GM19395 (cell line): ENCODE measurements at regions not wholly inside any gene's neighbourhood (a gene's known extent, or its start where the extent isn't known, plus 50 kb on each side); places are given as distances from the start of the nearest gene placed in this dataset.

Experiments
- ATAC-seq: cut with Tn5 transposase; IDR thresholded peaks from one replicate; pipeline ENCODE4 v1.9.1; 2021; ENCODE audit warnings: mild to moderate bottlenecking, moderate library complexity; ENCODE audit not compliant: unreplicated experiment

DNA sequence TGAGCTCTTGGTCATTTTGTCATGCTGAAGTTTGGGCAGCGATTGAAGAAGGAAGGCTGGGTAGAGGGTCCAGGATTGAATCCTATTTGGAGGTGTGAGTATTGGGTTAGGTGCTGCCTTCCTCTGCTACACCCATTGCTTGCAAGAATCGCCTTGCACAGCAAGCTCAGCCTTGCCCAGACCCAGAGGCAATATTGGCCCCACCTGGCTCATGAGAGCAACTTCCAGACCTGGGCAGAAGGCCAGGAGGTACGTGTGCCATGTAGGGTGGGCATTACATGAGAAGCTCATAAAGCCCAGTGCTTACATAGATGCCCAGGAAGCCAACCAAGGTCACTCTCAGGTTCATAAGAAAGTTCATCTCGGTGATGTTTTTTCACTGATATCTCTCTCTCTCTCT lies 718.0 kb downstream of the EFNB2 start:
- no peak for ATAC-seq

DNA sequence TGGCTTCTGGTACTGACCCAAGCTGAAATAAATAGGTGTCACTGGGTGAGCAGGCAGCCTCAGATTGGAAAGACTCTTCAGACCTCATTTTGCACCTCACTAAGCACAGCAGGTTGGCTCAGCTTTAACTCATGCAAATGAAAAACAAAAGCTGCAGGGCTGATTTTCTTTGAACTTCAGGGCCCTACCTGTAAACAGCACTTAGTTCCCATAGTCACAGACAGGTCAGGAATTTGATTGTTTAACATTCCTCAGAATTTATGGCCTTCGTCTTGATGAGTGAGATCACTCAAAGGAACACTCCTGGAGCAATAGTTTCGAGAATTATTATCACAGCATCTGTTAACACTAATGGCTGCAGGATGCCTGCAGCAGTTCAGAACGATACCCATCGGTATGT lies 718.5 kb downstream of the EFNB2 start:
- no peak for ATAC-seq

DNA sequence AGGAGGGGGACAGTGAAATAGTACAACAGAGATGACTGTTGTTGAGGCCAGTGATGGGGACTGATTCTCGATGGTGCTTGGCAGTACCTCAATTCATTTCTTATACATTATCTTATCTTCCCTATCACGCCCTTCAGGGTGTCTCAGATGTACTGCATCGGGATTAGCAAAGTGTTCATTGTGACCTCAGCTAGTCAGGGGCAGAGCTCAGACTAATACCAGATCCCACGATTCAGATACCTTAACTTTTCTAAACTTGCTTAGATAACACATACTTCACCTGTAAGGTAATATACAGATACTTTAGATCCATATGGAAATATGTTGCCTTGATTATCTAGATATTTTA lies 720.6 kb downstream of the EFNB2 start:
- ATAC-seq: no peak

DNA sequence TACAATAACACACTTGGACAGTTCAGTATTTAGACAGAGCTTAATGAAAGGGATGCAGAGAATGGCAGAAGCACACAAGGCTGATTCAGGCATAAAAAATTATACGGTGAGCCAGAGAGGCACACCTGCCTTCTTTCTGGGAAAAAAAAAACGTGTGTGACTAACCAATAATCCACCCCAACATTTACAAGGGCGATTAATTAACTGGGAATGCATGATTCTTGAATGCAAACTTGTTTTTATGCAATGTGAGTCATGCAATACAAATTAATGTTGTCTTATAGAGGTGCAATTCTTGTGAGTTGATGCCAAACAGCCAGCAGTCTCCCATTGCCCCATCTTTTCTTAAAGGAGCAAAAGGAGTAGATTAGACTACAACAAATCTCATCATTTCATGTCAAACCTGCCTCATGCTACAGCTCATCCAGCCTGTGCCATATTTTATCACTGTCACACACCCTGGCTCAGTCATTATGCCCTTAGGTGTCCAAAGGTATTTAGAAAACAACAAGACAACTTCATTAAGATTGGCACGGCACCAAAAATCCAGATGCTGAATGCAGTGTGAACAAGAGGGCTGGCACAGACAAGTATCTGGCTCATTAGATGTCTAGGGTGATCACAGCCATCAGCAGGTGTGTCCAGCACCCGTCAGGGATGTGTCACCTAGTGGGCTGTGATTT lies 721.1 kb downstream of the EFNB2 start:
- ATAC-seq: no peak

DNA sequence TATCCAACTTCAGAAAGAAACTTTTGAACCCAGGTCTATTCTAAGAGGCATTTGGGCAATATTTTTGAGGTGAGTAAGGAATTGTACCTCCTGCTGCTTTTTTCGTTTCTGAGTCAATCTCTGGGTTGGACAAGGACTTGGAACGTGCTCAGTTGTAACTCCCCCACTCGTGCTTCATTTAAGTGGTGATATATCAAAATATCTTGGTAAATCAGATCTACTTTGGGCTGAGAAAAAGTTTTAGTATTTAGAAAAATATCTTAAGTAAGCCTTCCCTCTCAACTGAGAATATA lies 728.9 kb downstream of the EFNB2 start:
- no peak for ATAC-seq

DNA sequence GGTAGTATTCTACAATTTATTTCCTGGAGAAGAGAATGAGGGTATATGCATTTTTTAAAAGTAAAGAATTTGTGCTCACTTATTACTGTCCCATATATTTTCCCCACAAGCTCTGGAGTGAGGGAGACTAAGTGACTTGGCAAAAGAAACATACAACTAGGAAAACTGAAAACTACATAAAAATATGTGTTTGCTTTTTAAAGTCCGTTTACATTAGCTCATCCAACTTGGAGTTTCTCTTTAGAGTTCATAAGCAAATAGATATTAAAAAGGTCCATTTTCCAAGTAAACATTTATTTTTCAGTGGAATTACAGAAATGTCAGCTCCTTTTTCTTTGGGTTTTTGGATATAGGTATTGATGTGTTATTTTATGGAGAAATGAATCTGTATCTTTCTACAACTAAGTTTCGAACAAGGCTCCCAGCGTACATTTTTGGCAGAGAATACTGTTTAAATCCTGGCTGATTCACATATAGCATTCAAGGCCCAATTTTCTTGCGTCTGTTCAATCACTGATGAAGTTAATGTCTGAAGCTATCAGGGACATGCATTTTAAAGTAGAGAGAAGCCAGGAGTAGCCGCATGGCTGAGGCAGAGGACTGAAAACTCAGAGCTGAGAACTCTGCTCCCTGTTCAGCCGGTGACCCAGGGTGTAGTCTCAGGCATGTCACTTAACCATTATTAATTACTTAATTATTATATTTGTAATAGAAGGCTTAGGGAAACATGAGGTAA lies 729.4 kb downstream of the EFNB2 start:
- no peak for ATAC-seq

DNA sequence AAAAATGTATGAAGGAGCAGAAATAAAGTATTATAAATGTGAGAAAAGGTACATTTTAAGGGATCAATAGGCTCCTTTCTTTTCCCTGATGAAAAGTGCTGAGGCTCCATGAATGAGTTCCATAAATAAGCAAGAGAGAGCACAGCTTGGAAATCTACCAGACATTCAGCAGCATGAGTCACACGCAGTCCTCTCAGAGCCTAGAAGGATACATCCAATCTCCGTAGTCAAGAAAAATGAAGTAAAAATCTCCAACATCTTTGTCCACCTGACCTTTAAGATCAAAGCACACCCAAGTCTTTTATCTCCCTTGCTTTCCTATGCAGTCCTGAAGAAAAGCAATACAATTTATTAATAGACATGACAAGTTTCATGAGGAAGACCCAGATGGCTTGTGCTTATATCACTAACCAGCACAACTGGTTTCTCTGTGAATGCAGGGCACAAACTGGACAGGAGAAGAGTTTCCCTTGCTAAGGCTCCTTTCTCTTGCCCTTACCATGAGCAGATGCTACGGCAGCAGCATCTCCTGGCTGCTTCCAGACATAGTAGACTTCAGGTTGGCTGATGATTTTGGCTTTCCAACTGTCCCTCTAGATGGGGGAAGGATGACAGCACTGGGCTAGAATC lies 730.8 kb downstream of the EFNB2 start:
- ATAC-seq: no peak

DNA sequence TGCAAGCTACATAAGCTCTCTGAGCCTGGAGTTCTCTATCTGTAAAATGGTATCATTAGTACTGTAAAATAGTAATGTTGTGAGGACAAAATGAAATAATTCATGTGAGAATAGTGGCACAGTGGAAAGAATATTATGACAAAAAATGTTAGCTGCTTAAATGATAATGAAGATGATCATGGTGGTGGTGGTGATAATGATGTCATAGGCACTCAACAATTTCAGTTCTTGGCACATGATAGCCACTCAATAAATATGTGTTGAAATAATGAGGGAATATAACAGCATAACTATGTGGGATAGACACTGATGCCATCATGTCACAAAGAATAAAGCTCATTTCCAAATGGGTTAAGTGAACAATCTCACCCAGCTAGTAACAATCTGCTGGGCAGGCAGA lies 736.3 kb downstream of the EFNB2 start:
- ATAC-seq: no peak

DNA sequence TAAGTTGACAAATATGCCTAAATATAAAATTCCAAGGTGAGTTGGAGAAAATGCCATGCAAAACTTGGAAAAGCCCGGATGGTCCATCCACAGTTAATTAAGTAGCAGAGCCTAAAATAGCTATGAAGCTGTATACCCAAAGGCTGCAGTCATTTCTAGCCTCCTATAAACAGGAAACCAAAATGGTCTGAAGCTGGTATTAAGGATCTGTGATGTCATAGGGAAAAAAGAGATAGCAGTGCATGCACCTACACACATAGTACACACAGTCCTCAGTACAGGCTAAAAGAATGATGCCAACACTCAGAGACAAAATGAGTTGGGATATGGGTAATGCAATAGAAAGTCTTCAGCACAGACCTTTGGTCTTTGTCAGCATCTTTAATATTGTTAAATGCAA lies 736.9 kb downstream of the EFNB2 start:
- ATAC-seq: no peak

DNA sequence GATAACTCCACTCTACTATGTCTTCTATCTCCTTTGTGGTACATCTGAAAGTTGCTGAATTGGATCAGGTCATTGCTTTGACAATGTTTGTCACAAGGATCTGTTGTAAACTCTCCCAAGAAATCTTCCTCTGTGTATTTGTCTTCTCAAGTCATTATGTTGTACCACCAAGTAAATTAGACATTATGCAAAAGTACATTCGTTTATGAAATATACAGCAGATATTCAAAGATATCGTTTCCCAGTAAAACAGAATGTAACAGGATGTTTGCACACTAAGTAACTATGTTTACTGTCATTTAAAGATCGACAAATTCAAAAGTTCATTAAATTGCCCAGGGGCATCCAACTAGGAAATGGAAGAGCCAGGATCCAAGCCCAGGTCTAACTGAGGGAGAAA lies 739.4 kb downstream of the EFNB2 start:
- ATAC-seq: no peak

DNA sequence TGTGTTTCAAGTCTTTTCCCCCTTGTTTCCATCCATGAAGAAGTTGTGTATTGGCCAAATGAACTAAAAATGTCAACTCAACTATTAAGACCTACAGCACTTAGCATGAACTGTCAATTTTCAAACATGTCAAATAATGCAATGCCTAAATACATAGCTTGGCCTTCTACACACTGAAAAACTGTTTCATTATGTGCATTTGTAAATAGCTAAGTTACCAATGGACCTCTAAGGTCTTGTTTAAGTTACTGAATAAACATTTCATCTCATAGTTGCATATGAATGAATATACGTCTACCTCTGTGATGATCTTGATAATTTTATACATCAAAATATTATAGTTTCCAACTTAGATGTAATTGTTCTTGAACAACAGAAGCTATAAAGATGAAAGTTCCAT lies 744.5 kb downstream of the EFNB2 start:
- ATAC-seq: no peak

DNA sequence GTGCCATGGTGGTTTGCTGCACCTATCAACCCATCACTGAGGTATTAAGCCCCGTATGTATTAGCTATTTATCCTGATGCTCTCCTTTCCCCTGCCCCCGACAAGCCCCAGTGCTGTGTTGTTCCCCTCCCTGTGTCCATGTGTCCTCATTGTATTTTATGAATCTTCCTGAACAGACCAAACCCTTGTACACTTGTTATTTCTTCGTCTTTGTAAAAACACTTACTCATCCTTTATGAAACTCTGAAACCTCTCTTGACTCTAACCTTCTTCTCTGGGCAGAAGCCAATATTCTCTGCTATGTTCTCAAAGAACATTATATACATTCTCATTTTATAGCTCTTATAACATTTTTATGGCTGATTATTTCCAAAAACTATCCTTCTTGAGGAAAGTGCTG lies 746.9 kb downstream of the EFNB2 start:
- no peak for ATAC-seq

DNA sequence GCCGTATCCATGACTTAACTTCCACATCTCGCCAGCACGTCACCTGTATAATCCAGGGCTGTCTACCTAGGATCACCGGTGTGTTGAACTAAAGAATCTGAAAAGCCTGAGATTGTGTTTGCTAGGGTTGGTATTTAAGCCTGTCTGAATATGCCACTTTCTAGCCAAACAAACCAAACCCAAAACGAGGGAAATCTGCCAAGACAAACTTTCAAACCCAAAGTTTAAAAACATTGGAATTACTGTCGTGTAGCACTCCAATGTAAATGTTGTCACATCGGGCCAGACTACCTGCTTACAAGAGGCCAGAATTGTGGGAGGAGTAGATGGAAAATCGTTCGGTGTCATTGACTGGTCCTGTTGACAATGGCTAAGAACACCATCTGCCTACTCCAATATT lies 747.8 kb downstream of the EFNB2 start:
- no peak for ATAC-seq

DNA sequence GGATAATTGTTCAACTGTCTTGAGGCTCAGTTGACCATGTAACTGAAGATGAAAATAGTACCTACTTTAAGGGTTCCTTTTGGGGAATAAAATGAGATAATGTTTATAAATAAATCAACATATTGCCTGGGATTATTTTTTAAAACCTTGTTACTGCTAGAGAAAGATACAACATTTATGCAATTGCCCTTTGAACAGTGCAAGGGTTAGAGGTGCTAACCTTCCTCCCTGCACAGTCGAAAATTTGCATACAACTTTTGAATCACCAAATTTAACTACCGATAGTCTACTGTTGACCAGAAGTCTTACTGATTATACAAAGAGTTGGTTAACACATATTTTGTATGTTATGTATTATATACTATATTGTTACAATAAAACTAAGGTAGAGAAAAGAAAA lies 750.0 kb downstream of the EFNB2 start:
- ATAC-seq: no peak

DNA sequence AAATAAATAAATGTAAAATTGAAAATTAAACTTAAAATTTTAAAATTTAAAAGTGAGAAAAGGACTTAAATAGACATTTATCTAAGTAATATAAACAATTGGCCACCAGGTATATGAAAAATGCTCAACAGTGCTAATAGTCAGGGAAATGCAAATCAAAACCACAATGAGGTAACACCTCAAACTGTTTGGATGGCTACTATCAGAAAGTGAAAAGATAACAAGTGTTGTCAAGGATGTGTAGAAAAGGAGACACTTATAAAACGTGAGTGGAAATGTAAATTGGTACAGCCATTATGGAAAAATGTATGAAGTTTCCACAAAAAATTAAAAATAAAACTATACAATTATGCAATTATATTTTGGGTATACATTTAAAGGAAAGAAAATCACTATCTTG lies 752.2 kb downstream of the EFNB2 start:
- no peak for ATAC-seq

DNA sequence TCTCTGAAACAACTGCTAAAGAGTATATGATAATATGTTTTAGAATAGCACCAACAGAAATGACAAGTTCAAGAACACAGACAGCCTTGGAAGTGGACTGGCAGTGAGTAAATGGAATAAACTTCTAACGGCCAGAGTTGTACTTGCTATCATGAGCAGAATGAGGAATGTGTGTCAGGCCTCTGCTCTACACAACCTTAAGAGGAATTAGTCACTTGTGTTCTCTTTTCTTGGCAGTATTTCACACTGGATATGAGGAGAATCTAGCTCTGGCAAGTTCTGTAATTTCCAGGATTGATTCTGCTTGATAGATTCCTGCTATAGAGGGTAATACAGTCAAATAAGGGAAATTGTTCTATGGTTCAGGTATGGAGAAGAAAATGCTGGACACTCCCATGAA lies 757.3 kb downstream of the EFNB2 start:
- ATAC-seq: no peak

DNA sequence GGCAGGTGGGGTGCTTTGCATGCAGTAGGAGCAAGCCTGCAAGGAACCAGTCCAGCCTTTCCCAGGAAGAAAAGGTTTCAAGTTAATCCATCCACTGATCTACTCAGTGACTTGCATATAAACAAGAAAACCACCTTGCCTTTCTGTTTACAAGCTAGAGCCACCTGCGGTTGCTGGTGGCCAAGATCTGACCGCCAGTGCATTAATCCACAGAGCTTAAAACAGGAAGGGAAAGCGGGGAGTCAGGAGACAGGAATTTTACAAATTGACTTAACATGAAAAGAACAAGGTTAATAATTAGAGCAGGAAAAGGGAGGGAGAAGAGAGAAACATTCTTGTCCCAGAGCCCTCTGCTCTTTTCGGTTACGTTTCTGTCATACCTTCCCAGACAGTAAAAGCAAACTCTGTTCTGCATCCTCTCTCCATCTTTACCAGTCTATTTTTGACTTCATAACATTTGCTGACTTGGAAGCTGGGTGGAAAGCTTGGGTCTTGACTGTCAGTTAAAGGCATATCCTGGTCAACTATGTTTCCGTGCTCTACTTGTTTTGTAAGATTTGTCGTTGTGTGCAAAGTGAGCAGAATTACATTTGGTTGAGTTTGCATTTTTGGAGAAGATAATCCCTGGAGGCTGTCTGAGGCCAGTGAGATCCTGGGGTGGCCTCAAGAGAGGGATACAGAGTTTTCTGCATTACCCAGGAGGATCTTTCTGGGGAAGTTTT lies 760.6 kb downstream of the EFNB2 start:
- ATAC-seq: no peak

DNA sequence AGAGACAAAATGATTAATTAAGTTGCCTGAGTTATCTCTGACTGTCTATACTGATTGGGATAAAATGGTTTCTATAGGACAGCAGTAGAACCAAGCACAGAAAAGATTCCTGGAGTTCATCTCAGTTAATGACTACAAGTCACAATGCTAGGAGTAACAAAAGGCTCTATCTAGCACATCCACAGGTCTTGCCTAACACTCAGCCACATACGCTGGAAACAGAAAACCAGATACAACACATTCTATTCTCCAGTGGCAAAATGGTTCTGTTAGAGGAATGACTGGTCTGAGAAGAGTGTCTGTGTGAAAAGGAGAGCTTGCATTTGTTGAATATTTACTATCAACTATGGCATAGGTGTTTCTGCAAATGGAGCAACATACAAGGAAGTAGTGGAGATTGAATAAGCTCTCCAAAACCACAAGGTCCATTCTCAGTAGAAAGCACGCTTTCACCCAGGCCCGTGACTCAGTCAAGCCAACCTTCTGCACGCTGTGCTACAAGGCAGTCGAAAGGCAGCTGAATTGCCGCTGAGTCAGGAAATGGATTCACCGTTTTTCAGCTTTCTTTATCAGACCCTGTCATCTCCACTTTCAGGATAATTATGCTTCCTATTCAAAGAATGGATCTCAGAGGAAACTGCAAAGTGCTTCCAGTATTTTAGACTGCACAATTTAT lies 761.5 kb downstream of the EFNB2 start:
- no peak for ATAC-seq

DNA sequence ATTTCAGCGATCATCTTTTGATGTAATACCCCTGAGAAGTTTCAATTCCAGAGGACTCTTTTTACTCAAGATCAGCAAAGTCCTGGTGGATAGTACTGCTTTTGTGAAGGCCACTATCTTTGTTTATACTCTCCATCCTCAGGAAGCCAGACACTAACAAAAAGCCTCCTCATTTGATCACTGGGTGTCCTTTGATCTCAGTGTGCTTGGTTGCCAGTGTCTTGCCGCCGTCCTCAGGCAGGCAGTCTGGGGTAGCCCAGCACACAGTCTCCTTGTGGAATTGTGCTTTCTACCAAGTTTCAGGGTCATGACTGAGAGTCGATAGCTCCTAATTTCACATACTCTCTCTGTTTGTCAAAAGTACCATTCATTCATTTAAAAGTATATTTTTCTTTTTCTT lies 762.2 kb downstream of the EFNB2 start:
- ATAC-seq: no peak

DNA sequence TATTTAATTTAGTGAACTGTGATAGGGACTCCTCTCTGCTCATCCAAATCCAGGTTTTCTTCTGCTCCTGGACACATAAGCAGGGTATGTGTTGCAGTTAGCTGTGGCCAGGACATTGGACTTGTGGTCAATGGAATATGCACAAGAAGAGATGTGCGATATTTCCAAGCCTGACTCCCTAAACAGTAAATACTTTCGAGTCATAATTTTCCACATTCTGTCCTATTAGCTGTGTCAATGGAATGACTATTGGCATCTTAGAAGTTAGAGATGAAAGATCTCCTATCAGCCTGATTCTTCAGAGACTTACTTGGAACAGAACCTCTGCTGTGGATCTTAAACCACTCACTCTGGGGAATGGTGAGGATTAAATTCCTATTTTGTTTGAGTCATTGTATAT lies 771.0 kb downstream of the EFNB2 start:
- ATAC-seq: no peak

DNA sequence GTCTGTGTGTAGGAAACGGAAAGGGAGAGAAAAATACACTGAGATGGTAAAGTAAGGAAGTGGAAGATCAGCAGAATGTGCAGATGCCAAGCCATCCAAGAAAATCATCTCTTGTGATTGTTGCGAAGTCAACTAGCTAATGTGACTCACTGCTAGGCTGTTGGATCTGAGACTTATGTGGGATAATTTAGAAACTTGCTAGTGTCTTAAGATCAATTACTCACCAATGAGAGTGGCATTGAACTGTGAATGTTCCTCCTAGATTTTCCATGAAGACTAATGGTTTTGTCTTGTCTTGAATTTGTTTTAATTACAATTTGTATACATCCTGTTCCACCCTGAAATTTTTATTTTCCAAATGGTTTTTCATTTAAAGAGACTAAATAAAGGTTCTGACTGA lies 771.6 kb downstream of the EFNB2 start:
- ATAC-seq: no peak

DNA sequence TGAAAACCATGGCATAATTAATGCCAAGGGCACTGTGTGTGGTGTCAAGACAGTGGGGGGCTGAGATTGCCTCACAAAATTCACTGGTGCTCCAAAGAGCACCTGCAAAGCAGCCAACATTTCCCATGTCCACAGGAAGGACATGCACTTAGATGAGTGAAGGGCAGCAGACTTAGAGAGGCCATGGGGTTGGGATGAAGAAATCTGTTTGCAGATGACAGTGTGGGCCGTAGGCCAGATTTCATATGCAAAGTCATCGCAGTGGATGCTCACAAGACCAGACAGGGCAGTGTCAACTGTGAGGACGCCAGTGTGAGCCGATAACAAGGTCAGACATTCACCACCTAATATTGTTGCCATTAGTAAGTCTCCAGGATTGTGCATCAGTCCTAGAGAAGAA lies 773.4 kb downstream of the EFNB2 start:
- ATAC-seq: no peak
